Amniotic epithelial cell (primary cell): ENCODE measurements at regions not wholly inside any gene's neighbourhood (a gene's known extent, or its start where the extent isn't known, plus 50 kb on each side); places are given as distances from the start of the nearest gene placed in this dataset.
A peak's percentile ranks its signal among the peaks of the same experiment; 100 is the strongest.

Experiments
- DNase-seq: peaks from one replicate; pipeline ENCODE4 v3.0.0-alpha.2; 2010; ENCODE audit warnings: low read depth

DNA sequence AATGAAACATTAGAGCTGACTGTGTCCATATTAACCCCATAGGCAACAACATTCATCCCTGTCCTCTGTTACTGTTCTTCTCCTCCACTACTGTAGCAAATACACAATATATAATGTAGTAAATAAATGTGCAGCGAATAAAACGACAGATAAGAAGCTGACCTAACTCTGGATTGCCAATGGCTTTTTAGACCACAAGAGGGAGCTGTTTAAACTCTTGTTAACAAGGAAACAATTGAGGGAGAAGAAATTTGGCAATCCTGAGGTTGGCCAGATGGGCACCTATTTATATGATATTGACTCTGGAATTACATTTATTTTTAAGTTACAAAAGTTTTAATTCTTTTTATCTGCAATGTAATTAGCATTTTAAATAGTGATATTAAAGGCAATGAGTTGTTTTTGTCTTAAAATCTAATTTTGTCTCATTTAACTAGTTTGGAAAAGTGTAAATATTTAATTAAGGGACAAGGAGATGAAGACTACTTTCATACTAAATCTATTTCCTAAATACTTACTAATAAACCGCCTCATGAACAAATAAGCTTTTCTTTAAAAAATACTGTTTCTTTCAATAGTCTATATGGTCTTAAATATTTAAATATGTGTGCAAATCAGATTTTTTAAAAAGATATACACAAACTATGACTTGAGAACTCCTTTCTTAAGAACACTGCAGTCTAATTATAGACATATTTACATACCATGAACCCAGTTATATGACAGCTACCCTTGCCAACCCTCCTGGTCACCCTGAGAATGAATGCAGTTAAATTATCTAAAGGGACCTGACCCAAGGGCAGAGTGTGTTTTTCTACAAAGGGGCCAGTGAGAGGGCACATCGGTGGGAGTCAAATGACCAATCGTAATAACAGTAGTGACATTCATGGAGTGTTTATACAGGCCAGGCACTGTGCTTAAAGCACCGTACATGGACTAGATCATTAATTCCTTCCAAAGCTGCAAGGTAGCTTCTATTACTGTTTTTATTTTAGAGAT lies 52.9 kb upstream of the HPF1 start:
- DNase-seq, result peak; percentile 77

DNA sequence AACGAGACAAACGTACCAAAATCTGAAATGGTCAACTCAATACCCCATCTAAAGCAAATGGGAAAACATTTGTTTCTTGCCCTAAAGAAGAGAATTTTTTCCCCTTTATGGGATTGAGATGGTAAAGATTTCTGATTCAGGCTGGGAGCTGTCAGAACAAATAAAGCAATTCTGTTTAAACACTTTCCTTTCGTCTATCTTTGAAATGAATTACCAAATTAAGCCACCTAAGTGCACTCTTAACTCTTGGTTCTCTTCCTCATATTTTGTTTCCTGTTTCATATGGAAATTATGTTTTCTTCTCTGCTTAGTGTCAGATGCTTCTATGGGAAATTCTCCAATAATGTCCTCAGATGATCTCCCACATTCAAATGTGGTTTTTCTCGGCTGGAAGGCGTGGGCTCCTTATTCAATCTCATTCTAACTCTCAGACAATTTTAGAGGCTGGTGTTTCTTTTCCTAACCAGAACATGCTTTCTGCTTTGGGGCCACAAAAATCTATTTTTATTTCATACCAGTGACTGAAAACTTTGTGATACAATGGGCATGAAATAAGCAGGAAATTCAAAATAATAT lies 50.3 kb upstream of the HPF1 start:
- no peak for DNase-seq
